CD14-positive monocyte (primary cell): ENCODE measurements at regions not wholly inside any gene's neighbourhood (a gene's known extent, or its start where the extent isn't known, plus 50 kb on each side); places are given as distances from the start of the nearest gene placed in this dataset.

Experiments
- DNase-seq, 3 donors: peaks; one replicate each; pipeline ENCODE4 v3.0.0-alpha.2; 2011 to 2022
- H2AFZ ChIP-seq: 2 replicates; pipeline ENCODE4 v1.6.0; 2012; ENCODE audit warnings: mild to moderate bottlenecking, low read depth, low read length, inconsistent platforms; ENCODE audit not compliant: insufficient read depth, poor library complexity, severe bottlenecking
- H3K27ac ChIP-seq, 2 donors: 1 replicate in 1 of 2; 2 replicates in 1 of 2; pipeline ENCODE4 v1.5.1; 2012 to 2013; ENCODE audit warnings: low read length in 2 of 2, control low read depth in 1 of 2, inconsistent platforms in 1 of 2, low read depth in 1 of 2, mild to moderate bottlenecking in 1 of 2
- H3K27me3 ChIP-seq, 2 donors: one replicate each; pipeline versions ENCODE4 v1.6.0 to v1.6.1; 2011 to 2013; ENCODE audit warnings: low read length in 2 of 2; ENCODE audit not compliant: control insufficient read depth in 2 of 2, insufficient read depth in 2 of 2
- H3K36me3 ChIP-seq, 2 donors: replicated peaks in 1 of 2; 1 replicate in 1 of 2; 2 replicates in 1 of 2; pipeline versions ENCODE4 v1.5.1 to v1.6.1; 2012 to 2013; ENCODE audit warnings: low read length in 2 of 2, control low read depth in 1 of 2, inconsistent platforms in 1 of 2, mild to moderate bottlenecking in 1 of 2; ENCODE audit not compliant: insufficient read depth in 2 of 2, control insufficient read depth in 1 of 2
- H3K4me1 ChIP-seq, 2 donors: 1 replicate in 1 of 2; 2 replicates in 1 of 2; pipeline versions ENCODE4 v1.5.1 to v1.6.1; 2012 to 2013; ENCODE audit warnings: low read length in 2 of 2, control low read depth in 1 of 2, inconsistent platforms in 1 of 2, mild to moderate bottlenecking in 1 of 2, moderate library complexity in 1 of 2; ENCODE audit not compliant: insufficient read depth in 2 of 2, control insufficient read depth in 1 of 2
- H3K4me2 ChIP-seq: replicated peaks from 2 replicates; pipeline ENCODE3; 2012; ENCODE audit warnings: low read length, moderate library complexity, mild to moderate bottlenecking; ENCODE audit not compliant: poor library complexity, severe bottlenecking; ENCODE audit errors: extremely low read depth
- H3K4me3 ChIP-seq, 3 experiments: fragments of 200-600 bp in 1 of 3; sonication (generic) in 1 of 3; replicated peaks in 1 of 3; 1 replicate in 2 of 3; 2 replicates in 1 of 3; pipeline ENCODE4 v1.5.1; 2011 to 2013; ENCODE audit warnings: low read length in 3 of 3, mild to moderate bottlenecking in 3 of 3, control low read depth in 2 of 3, low read depth in 2 of 3, inconsistent platforms in 1 of 3, moderate library complexity in 1 of 3
- H3K79me2 ChIP-seq: 2 replicates; pipeline ENCODE4 v1.6.0; 2012; ENCODE audit warnings: mild to moderate bottlenecking, control low read depth, inconsistent platforms, low read length, moderate library complexity; ENCODE audit not compliant: insufficient read depth
- H3K9ac ChIP-seq: 2 replicates; pipeline ENCODE4 v1.6.0; 2017; ENCODE audit warnings: low read length, mild to moderate bottlenecking; ENCODE audit not compliant: insufficient read depth, poor library complexity, severe bottlenecking
- H3K9me3 ChIP-seq, 2 donors: replicated peaks in 1 of 2; 1 replicate in 1 of 2; 2 replicates in 1 of 2; pipeline versions ENCODE4 v1.5.1 to v1.6.1; 2012 to 2013; ENCODE audit warnings: low read length in 2 of 2, control low read depth in 1 of 2; ENCODE audit not compliant: control insufficient read depth in 1 of 2, insufficient read depth in 1 of 2
- H4K20me1 ChIP-seq: 2 replicates; pipeline ENCODE4 v1.6.0; 2012; ENCODE audit warnings: mild to moderate bottlenecking, low read length, control low read depth, moderate library complexity; ENCODE audit not compliant: insufficient read depth
- H3K27ac Mint-ChIP-seq, 7 donors: one replicate each; pipeline ENCODE4 v1.8.0; 2020; ENCODE audit warnings: mild to moderate bottlenecking in 7 of 7, mixed read lengths in 7 of 7, moderate library complexity in 6 of 7, inconsistent platforms in 2 of 7
- H3K27me3 Mint-ChIP-seq, 3 donors: one replicate each; pipeline ENCODE4 v1.8.0; 2021 to 2022; ENCODE audit warnings: low read depth in 3 of 3, mild to moderate bottlenecking in 3 of 3, mixed read lengths in 3 of 3, moderate library complexity in 3 of 3, inconsistent platforms in 1 of 3
- H3K36me3 Mint-ChIP-seq, 2 donors: one replicate each; pipeline ENCODE4 v1.8.0; 2020; ENCODE audit warnings: mixed read lengths in 2 of 2, inconsistent platforms in 1 of 2, mild to moderate bottlenecking in 1 of 2
- H3K4me1 Mint-ChIP-seq: one replicate; pipeline ENCODE4 v1.8.0; 2020; ENCODE audit warnings: mild to moderate bottlenecking, mixed read lengths
- H3K4me3 Mint-ChIP-seq, 2 donors: one replicate each; pipeline ENCODE4 v1.8.0; 2020; ENCODE audit warnings: mild to moderate bottlenecking in 2 of 2, mixed read lengths in 2 of 2, moderate library complexity in 1 of 2
- H3K9me3 Mint-ChIP-seq, 7 donors: one replicate each; pipeline ENCODE4 v1.8.0; 2020 to 2022; ENCODE audit warnings: mixed read lengths in 7 of 7, mild to moderate bottlenecking in 6 of 7, moderate library complexity in 6 of 7, inconsistent platforms in 2 of 7
- CTCF ChIP-seq: fragments of 200-600 bp; IDR thresholded peaks from one replicate; pipeline ENCODE4 v1.8.0; 2022; ENCODE audit warnings: antibody characterized with exemption, mild to moderate bottlenecking
- WGBS: methylation state at CpG from one replicate; pipeline ENCODE4 v1.1.5; 2013; ENCODE audit warnings: missing lambda C conversion rate; ENCODE audit not compliant: insufficient coverage; 5-methylcytosine and 5-hydroxymethylcytosine counted together
- intact Hi-C, 2 donors: fragments of 100-400 bp; cut with micrococcal nuclease; formaldehyde crosslinking; loops; one replicate each; pipeline versions ENCODE4 v1.15.0 to v1.15.1; 2023

GRCh38 chr1:30044656-30045144, 678.7 kb downstream of the MATN1 start:
- H2AFZ ChIP-seq, result no peak overlapping the region
- H3K27ac ChIP-seq, result no peak overlapping the region
- no peak overlapping the region for H3K4me2 ChIP-seq
- no peak for DNase-seq
- peaks cover 3 to 5% (median 5%) of the 10 kb centered on the region in 3 donors for H3K27me3 Mint-ChIP-seq
- H3K36me3 ChIP-seq, result no peaks in the 10 kb centered on the region
- no peak overlapping the region for H3K9ac ChIP-seq
- H3K9me3 Mint-ChIP-seq, result peaks cover 6 to 22% (median 14%) of the 10 kb centered on the region in 7 donors
- no peaks in the 10 kb centered on the region for H3K36me3 Mint-ChIP-seq
- H3K9me3 ChIP-seq, result peaks cover 9 to 23% of the 10 kb centered on the region in 2 donors
- intact Hi-C loops, result no loop called here
- H3K27me3 ChIP-seq, result no peaks in the 10 kb centered on the region
- H4K20me1 ChIP-seq, result no peaks in the 10 kb centered on the region
- no peaks in the 10 kb centered on the region for H3K4me1 Mint-ChIP-seq
- no peaks in the 10 kb centered on the region for H3K79me2 ChIP-seq
- no peaks in the 10 kb centered on the region for H3K4me1 ChIP-seq
- no peak overlapping the region for H3K4me3 Mint-ChIP-seq
- TF ChIP-seq CTCF, result no peak
- 100% methylated on average over 2 of the region's 2 CpGs for WGBS
- H3K4me3 ChIP-seq, result no peak overlapping the region
- H3K27ac Mint-ChIP-seq, result no peak overlapping the region

- no peak overlapping the region for H3K4me3 Mint-ChIP-seq
- TF ChIP-seq CTCF, result no peak
- H3K9me3 ChIP-seq, result peaks cover 9 to 23% of the 10 kb centered on the region in 2 donors
- no peaks in the 10 kb centered on the region for H3K27me3 ChIP-seq
- no peak overlapping the region for H3K9ac ChIP-seq
- H3K9me3 Mint-ChIP-seq, result peaks cover 6 to 22% (median 14%) of the 10 kb centered on the region in 7 donors
- no peaks in the 10 kb centered on the region for H3K36me3 Mint-ChIP-seq
- no peak overlapping the region for H2AFZ ChIP-seq
- no peaks in the 10 kb centered on the region for H3K4me1 ChIP-seq
- H3K79me2 ChIP-seq, result no peaks in the 10 kb centered on the region
- H3K4me2 ChIP-seq, result no peak overlapping the region
- no peaks in the 10 kb centered on the region for H4K20me1 ChIP-seq
- intact Hi-C loops, result no loop called here
- H3K27ac ChIP-seq, result no peak overlapping the region
- no peak overlapping the region for H3K4me3 ChIP-seq
- WGBS, result 100% methylated on average over 1 of the region's 1 CpG
- no peaks in the 10 kb centered on the region for H3K36me3 ChIP-seq
- H3K27ac Mint-ChIP-seq, result peak overlapping the region in 1 of 7 donors; percentile 31
- H3K4me1 Mint-ChIP-seq, result no peaks in the 10 kb centered on the region
- no peak for DNase-seq
- H3K27me3 Mint-ChIP-seq, result peaks cover 0 to 5% (median 5%) of the 10 kb centered on the region in 3 donors
Measured at GRCh38 chr1:30043731-30044408, 679.5 kb downstream of the MATN1 start.
